Lung (tissue), 11 donors: ENCODE measurements at regions not wholly inside any gene's neighbourhood (a gene's known extent, or its start where the extent isn't known, plus 50 kb on each side); places are given as distances from the start of the nearest gene placed in this dataset.

Source experiments
- ATAC-seq: fragments of 200-7000 bp; cut with Tn5 transposase; one replicate; pipeline ENCODE4 v1.9.1; 2020; ENCODE audit warnings: moderate number of reproducible peaks; ENCODE audit not compliant: insufficient read depth, low FRiP score
- DNase-seq, 3 donors: peaks; one replicate each; pipeline ENCODE4 v3.0.0-alpha.2; 2013 to 2017
- H3K27ac ChIP-seq, 2 donors: one replicate each; pipeline ENCODE4 v1.5.1; 2013; ENCODE audit warnings: mild to moderate bottlenecking in 2 of 2, moderate library complexity in 2 of 2, control low read depth in 1 of 2, inconsistent platforms in 1 of 2, low read depth in 1 of 2, low read length in 1 of 2
- H3K27me3 ChIP-seq, 3 donors: one replicate each; pipeline ENCODE4 v1.5.1; 2013; ENCODE audit warnings: low read length in 2 of 3; ENCODE audit not compliant: control insufficient read depth in 3 of 3, insufficient read depth in 3 of 3
- H3K36me3 ChIP-seq, 4 donors: one replicate each; pipeline ENCODE4 v1.5.1; 2013; ENCODE audit warnings: low read length in 4 of 4, mild to moderate bottlenecking in 1 of 4, moderate library complexity in 1 of 4; ENCODE audit not compliant: control insufficient read depth in 4 of 4, insufficient read depth in 4 of 4
- H3K4me1 ChIP-seq, 5 donors: one replicate each; pipeline ENCODE4 v1.5.1; 2013; ENCODE audit warnings: low read length in 5 of 5, mild to moderate bottlenecking in 2 of 5, moderate library complexity in 1 of 5; ENCODE audit not compliant: control insufficient read depth in 5 of 5, insufficient read depth in 5 of 5
- H3K4me3 ChIP-seq: one replicate; pipeline ENCODE4 v1.5.1; 2013; ENCODE audit warnings: mild to moderate bottlenecking, control low read depth, moderate library complexity
- H3K9ac ChIP-seq, 2 donors: one replicate each; pipeline ENCODE4 v1.5.1; 2013; ENCODE audit warnings: low read length in 2 of 2, control low read depth in 1 of 2; ENCODE audit not compliant: insufficient read depth in 1 of 2
- H3K9me3 ChIP-seq, 4 donors: one replicate each; pipeline ENCODE4 v1.5.1; 2013; ENCODE audit warnings: low read length in 3 of 4, mild to moderate bottlenecking in 1 of 4, moderate library complexity in 1 of 4; ENCODE audit not compliant: control insufficient read depth in 4 of 4, insufficient read depth in 3 of 4
- CTCF ChIP-seq: IDR thresholded peaks from 2 replicates; pipeline ENCODE4 v1.5.1; 2012; ENCODE audit warnings: mild to moderate bottlenecking; ENCODE audit errors: control extremely low read depth, extremely low read depth
- WGBS, 2 donors: extraction: QIAGEN DNeasy Blood & Tissue Kit; methylation state at CpG; one replicate each; pipeline ENCODE4 v1.1.7; 2013; 5-methylcytosine and 5-hydroxymethylcytosine counted together
- donor health status: control.
- donor health status: control.
- donor health status: Bipolar disorder and iron deficiency.
- donor health status: healthy.
- donor health status: DM: yes; HTN: yes; CAD: no.

DNA sequence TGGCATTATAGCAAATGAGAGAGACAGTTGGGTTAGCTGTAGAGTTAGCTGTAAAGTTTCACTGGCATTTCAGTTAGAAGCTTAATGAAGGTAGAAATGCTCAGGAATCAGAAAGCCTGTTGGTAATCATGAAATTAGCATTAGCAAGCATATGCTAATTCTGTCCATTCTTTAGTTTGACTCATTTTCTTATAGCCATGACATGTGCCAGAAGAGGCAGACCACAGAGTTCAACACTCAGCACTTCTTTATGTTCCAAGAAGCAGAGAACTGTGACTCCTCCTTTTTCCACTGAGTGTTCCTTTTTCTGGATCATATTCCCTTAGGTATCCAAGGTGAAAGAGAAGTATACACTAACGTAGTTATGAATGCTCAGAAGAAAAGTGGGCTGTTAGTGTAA is 276.2 kb upstream of the SGO1 start:
- DNase-seq (no peak), ATAC-seq (no peak)
- peaks cover 0 to 13% (median 0%) of the 10 kb centered on the region in 5 donors for H3K4me1 ChIP-seq
- H3K36me3 ChIP-seq, result no peaks in the 10 kb centered on the region
- peaks cover 0 to 4% (median 2%) of the 10 kb centered on the region in 4 donors for H3K9me3 ChIP-seq
- no peak overlapping the region for H3K27ac ChIP-seq
- H3K9ac ChIP-seq, result no peak overlapping the region
- no peak for TF ChIP-seq CTCF
- H3K4me3 ChIP-seq, result no peak overlapping the region
- 73 to 79% methylated on average over 1 of the region's 1 CpG for WGBS, 2 donors
- no peaks in the 10 kb centered on the region for H3K27me3 ChIP-seq

DNA sequence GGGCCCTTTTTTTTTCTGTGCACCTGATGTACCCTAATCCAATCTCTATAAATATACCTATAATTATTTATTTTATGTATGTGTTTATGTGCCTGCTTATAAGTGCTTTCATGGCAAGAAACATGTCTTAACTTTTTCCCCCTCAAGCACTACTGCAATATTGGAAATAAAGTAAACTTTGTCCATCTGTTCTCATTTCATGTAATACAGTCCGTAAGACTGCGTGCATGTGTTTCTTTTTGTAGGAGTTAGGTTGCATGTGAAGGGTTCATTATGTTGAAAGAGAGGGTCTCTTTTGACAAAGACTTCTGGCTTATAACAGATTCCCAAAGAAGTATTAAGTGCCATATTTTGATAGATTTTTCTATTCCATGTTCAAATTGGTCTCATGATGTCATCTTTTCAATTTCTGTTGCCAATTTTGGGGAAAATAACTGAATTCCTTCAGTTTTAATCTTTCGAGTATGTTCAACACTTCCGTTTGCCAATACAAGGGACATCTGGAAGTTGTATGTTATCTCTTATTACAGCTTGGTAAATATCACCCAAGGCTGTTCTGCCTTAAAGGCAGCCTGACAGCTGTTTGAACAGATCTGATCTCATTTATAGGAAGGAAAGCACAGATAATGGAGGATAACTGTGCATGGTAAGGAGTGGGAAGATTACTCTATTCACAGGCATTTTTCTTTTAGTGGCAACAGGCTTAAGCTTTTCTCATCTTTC is 273.1 kb upstream of the SGO1 start:
- Histone ChIP-seq H3K36me3 (no peaks in the 10 kb centered on the region), H3K27ac (no peak overlapping the region), H3K4me3 (no peak overlapping the region), H3K27me3 (no peaks in the 10 kb centered on the region), H3K9me3 (peaks cover 0 to 4% (median 1%) of the 10 kb centered on the region in 4 donors), H3K9ac (no peak overlapping the region), H3K4me1 (peaks cover 0 to 25% (median 0%) of the 10 kb centered on the region in 5 donors)
- ATAC-seq (no peak), DNase-seq (peak; percentile 17 to 92 (median 91))
- no peak for TF ChIP-seq CTCF
- 69 to 74% methylated on average over 4 of the region's 4 CpGs for WGBS, 2 donors

DNA sequence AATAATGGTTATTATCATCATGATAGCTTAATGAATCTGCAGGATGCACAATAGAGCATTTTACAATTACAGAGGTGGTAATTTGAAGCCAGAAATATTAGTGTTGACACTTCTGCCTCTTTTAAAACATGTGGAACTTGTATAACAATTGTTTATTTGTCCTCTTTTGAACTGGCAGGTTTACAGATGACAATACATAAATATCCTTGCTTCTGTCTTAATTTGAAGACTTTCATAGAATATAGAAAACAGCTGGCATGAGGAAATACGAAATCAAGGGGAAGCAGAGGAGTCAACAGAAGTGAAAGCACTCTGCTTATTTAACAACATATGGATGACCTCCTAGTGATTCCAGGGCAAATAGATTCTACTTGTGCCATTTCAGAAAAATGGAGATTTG is 270.5 kb upstream of the SGO1 start:
- H3K27ac ChIP-seq, result no peak overlapping the region
- 60 to 62% methylated on average over 1 of the region's 1 CpG for WGBS, 2 donors
- peak in 2 of 3 donors; percentile 44 to 48 for DNase-seq

More for the DNA sequence above, 270.5 kb upstream of the SGO1 start:
- H3K9ac ChIP-seq, result no peak overlapping the region
- H3K36me3 ChIP-seq, result no peaks in the 10 kb centered on the region
- ATAC-seq, result no peak
- H3K4me3 ChIP-seq, result no peak overlapping the region
- peaks cover 0 to 9% (median under 1%) of the 10 kb centered on the region in 4 donors for H3K9me3 ChIP-seq
- H3K4me1 ChIP-seq, result peaks cover 0 to 25% (median 0%) of the 10 kb centered on the region in 5 donors
- no peaks in the 10 kb centered on the region for H3K27me3 ChIP-seq
- TF ChIP-seq CTCF, result no peak
